HFFc6 (cell line): ENCODE measurements at regions not wholly inside any gene's neighbourhood (a gene's known extent, or its start where the extent isn't known, plus 50 kb on each side); places are given as distances from the start of the nearest gene placed in this dataset.

Source experiments
- DNase-seq: peaks from one replicate; pipeline ENCODE4 v3.0.0-alpha.2; 2018
- H3K27ac Mint-ChIP-seq: 2 replicates; pipeline ENCODE4 v1.8.0; 2020; ENCODE audit warnings: mild to moderate bottlenecking, mixed read lengths
- H3K27me3 Mint-ChIP-seq: 2 replicates; pipeline ENCODE4 v1.8.0; 2021; ENCODE audit warnings: mild to moderate bottlenecking, moderate library complexity, mixed read lengths; ENCODE audit not compliant: insufficient read depth
- H3K36me3 Mint-ChIP-seq: 2 replicates; pipeline ENCODE4 v1.8.0; 2021; ENCODE audit warnings: low read depth, mixed read lengths
- H3K4me1 Mint-ChIP-seq: 2 replicates; pipeline ENCODE4 v1.8.0; 2020; ENCODE audit warnings: low read depth, mixed read lengths
- H3K4me3 Mint-ChIP-seq: 2 replicates; pipeline ENCODE4 v1.8.0; 2020; ENCODE audit warnings: mild to moderate bottlenecking, moderate library complexity, mixed read lengths
- H3K9me3 Mint-ChIP-seq: 2 replicates; pipeline ENCODE4 v1.8.0; 2020; ENCODE audit warnings: mild to moderate bottlenecking, mixed read lengths
- TF ChIP-seq, protein P1 (sequence below): fragments of 200-600 bp; sonication (generic); IDR thresholded peaks from 2 replicates; pipeline ENCODE4 v1.5.0; 2021; ENCODE audit warnings: antibody characterized with exemption, mild to moderate bottlenecking

DNA sequence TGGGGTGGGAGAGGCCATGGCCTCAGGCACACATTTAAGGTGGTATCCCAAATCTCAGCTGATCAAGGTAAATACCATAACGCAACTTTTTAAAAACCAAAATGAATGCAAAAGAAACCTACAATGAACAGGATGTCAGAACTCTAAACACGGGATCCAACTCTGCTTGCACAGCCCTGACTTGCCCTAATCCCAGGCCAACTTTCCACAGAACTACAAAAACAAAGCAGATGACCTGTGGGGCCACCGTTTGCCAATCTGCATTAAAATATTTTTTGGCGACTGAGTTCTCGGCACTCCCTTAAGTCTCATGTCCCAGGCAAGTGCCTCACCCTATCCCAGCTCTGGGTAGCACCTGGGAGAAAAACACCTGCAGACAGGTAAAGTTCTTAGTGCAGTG lies 110.5 kb downstream of the ZFP64 start:
- Mint-ChIP-seq H3K27me3 (no peaks in the 10 kb centered on the region), H3K27ac (no peak overlapping the region), H3K9me3 (0 out of 2 replicates have a peak, but pooled peaks cover 2% of the 10 kb centered on the region), H3K36me3 (peaks cover 13% of the 10 kb centered on the region), H3K4me3 (no peak overlapping the region), H3K4me1 (peaks cover 18% of the 10 kb centered on the region)
- no peak for DNase-seq
- TF ChIP-seq, protein P1, sequence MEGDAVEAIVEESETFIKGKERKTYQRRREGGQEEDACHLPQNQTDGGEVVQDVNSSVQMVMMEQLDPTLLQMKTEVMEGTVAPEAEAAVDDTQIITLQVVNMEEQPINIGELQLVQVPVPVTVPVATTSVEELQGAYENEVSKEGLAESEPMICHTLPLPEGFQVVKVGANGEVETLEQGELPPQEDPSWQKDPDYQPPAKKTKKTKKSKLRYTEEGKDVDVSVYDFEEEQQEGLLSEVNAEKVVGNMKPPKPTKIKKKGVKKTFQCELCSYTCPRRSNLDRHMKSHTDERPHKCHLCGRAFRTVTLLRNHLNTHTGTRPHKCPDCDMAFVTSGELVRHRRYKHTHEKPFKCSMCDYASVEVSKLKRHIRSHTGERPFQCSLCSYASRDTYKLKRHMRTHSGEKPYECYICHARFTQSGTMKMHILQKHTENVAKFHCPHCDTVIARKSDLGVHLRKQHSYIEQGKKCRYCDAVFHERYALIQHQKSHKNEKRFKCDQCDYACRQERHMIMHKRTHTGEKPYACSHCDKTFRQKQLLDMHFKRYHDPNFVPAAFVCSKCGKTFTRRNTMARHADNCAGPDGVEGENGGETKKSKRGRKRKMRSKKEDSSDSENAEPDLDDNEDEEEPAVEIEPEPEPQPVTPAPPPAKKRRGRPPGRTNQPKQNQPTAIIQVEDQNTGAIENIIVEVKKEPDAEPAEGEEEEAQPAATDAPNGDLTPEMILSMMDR: no peak

DNA sequence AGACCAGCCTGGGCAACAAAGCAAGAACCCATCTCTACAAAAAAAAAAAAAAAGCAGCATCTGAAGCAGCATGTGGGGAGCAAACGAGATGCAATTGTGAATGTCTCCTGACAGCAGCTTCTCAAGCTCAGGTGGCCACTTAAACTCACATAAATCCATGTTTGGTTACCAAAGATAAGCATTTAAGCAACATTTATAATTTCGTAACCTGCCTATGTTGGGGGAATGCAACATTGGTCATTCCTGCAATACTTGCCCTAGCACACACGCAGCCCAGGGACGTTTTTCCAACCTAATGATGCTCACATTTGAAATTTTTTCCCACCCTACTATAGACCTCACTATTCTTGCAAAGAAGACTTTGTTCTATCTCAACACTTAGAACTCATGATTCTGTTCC lies 113.3 kb downstream of the ZFP64 start:
- Mint-ChIP-seq H3K4me1 (peaks cover 16% of the 10 kb centered on the region), H3K36me3 (peaks cover 4% of the 10 kb centered on the region), H3K27me3 (no peaks in the 10 kb centered on the region), H3K27ac (no peak overlapping the region), H3K4me3 (no peak overlapping the region), H3K9me3 (no peaks in the 10 kb centered on the region)
- TF ChIP-seq, protein P1: no peak
- no peak for DNase-seq

DNA sequence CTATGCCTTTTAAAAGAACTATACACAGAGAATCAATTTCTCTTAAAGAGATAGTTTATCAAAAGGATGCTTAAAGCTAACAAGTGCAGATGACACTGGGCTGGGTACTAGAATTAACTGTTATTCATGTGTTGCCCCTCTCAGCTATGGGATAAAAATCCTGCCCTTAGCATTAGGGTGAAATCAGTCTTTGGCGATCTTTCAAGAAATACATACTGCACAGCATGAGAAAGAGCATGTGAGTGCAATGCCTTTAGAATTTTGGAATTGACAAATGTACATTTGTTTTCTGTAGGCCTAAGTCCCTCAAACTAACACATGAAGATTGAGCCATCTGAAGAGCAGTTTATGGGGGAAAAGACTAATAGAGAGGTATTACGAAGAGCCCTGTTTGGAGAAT lies 115.4 kb downstream of the ZFP64 start:
- H3K4me3 Mint-ChIP-seq: no peak overlapping the region
- DNase-seq: no peak
- H3K9me3 Mint-ChIP-seq: no peaks in the 10 kb centered on the region
- H3K4me1 Mint-ChIP-seq: peaks cover 6% of the 10 kb centered on the region; the same call in 1 of the 2 replicates
- H3K27me3 Mint-ChIP-seq: no peaks in the 10 kb centered on the region
- H3K36me3 Mint-ChIP-seq: peaks cover 18% of the 10 kb centered on the region
- no peak overlapping the region for H3K27ac Mint-ChIP-seq
- TF ChIP-seq, protein P1: no peak

DNA sequence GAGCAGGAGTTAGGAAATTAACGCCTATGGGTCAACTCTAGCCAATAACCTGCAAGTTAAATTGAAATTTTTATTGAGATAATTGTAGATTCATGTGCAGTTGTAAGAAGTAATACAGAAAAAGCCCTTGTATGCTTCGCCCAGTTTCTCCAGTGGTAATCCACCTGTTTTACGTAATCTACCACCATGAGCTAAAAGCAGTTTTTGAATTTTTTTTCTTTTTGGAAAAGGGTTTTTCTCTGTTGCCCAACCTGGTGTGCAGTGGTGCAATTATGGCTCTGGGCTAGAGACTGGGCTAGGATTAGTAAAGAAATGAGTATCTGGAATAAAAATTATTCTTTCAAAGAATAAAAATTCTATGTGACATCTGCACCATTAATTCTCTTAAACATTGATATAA lies 116.2 kb downstream of the ZFP64 start:
- TF ChIP-seq, protein P1: no peak
- DNase-seq: no peak
- no peak overlapping the region for H3K27ac Mint-ChIP-seq
- H3K36me3 Mint-ChIP-seq: peaks cover 23% of the 10 kb centered on the region
- no peaks in the 10 kb centered on the region for H3K9me3 Mint-ChIP-seq
- peaks cover 6% of the 10 kb centered on the region; the same call in 1 of the 2 replicates for H3K4me1 Mint-ChIP-seq
- no peaks in the 10 kb centered on the region for H3K27me3 Mint-ChIP-seq
- H3K4me3 Mint-ChIP-seq: no peak overlapping the region

DNA sequence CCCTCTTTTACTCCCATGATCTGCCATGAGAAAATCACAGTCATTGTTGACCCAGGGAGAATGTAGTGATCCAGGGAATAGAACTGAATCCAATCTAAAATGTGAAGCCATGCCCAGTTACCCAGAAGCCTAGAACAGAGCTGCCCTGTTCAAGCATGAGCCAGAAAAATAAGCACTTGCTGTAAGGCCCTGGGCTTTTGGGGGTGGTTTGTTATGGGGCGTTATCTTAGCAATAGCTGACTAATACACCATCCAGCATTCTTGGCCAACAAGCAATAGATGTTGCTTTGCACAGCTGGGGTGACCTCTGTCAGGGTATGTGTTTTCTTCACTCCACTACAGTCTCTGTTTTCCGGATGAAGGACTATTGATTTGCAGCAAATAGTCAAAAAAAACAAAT lies 120.4 kb downstream of the ZFP64 start:
- no peak overlapping the region for H3K4me3 Mint-ChIP-seq
- peaks cover 23% of the 10 kb centered on the region for H3K36me3 Mint-ChIP-seq
- H3K9me3 Mint-ChIP-seq: no peaks in the 10 kb centered on the region
- no peak for DNase-seq
- H3K27me3 Mint-ChIP-seq: no peaks in the 10 kb centered on the region
- H3K27ac Mint-ChIP-seq: no peak overlapping the region
- H3K4me1 Mint-ChIP-seq: peaks cover 2% of the 10 kb centered on the region; the same call in 1 of the 2 replicates
- TF ChIP-seq, protein P1: no peak

DNA sequence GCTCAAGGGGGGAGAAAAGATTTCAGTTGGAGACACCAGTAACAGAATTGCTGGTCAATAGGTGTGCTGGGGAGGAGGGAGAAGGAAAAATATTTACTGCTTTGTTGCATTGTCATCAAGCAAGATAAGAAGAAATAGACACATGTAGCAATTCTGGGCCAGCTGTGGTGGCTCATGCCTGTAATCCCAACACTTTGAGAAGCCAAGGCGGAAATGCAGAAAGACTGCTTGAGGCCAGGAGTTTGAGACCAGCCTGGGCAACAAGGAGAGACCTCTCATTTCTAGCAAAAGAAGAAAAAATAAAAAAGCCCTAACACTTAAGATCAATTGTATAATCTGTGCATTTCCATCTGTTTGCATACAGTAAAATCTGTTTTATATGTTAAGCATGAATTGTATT lies 126.6 kb downstream of the ZFP64 start:
- peaks cover 8% of the 10 kb centered on the region for H3K36me3 Mint-ChIP-seq
- H3K27ac Mint-ChIP-seq: no peak overlapping the region
- H3K4me3 Mint-ChIP-seq: no peak overlapping the region
- H3K27me3 Mint-ChIP-seq: no peaks in the 10 kb centered on the region
- DNase-seq: no peak
- TF ChIP-seq, protein P1: no peak
- peaks cover 8% of the 10 kb centered on the region for H3K4me1 Mint-ChIP-seq
- H3K9me3 Mint-ChIP-seq: no peaks in the 10 kb centered on the region
